GM18870 (cell line): ENCODE measurements at regions not wholly inside any gene's neighbourhood (a gene's known extent, or its start where the extent isn't known, plus 50 kb on each side); places are given as distances from the start of the nearest gene placed in this dataset.

Source experiments
- ATAC-seq: cut with Tn5 transposase; IDR thresholded peaks from one replicate; pipeline ENCODE4 v1.9.1; 2021; ENCODE audit warnings: moderate library complexity; ENCODE audit not compliant: unreplicated experiment

GRCh38 chr7:118075936-118076335 lies 108.0 kb upstream of the LSM8 start:
- ATAC-seq: no peak

DNA sequence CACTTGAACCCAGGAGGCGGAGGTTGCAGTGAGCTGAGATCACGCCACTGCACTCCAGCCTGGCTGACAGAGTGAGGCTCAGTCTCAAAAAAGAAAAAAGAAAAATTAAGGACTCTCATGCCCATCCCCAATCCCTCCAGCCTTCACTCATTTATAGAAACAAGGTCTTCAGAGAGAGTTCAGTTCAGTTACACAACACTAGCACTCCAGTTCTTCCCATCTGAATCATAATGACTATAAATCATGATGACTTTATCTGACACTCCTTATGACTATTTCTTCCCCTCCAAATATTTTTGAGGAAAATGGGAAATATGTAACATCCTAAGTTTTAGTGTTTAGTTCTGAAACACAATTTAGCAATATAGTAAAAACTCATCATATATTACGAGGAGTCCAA lies 107.4 kb upstream of the LSM8 start:
- no peak for ATAC-seq

DNA sequence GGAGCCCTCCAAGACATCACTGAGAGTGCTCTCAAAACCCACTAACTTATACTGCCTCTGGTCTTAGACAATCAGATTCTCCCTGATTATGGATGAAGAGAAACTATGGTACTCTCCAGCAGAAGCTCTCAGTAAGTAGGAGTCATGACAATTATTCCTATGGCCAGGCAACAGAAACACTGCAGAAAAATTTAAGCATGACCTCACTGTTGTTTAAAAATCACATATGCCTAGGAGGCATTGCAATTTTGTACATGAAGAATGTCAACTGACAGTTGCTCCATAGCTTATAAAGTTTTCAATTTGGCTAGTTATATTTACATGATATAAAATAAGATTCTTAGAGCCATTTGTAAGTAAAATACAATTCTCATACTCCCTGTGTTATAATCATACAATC lies 105.9 kb upstream of the LSM8 start:
- no peak for ATAC-seq

- ATAC-seq: no peak
These were observed 104.6 kb upstream of the LSM8 start for GRCh38 chr7:118079369-118079768.

DNA sequence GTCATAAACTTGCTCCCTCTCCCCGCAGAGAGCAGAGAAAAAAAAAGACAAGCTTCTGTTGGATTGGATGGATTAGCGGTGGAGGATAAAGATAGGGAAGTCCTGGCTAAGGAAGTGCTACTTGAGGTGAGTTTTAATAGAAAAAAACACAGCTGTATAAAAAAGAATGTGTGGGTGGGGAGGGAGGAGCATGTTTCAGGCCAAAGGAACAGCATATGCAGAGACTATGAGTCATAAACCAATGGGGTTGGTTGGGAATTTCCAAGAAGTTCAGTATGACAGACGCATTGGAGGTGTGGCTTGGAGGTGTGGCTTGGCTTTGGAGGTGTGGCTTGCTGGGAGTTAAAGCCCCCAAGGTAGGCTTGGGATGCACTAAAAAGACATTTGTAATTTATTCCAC lies 103.0 kb upstream of the LSM8 start:
- peak; percentile 99 for ATAC-seq

GRCh38 chr7:118082506-118082905 lies 101.5 kb upstream of the LSM8 start:
- no peak for ATAC-seq

GRCh38 chr7:118085000-118085399 lies 99.0 kb upstream of the LSM8 start:
- ATAC-seq: no peak

DNA sequence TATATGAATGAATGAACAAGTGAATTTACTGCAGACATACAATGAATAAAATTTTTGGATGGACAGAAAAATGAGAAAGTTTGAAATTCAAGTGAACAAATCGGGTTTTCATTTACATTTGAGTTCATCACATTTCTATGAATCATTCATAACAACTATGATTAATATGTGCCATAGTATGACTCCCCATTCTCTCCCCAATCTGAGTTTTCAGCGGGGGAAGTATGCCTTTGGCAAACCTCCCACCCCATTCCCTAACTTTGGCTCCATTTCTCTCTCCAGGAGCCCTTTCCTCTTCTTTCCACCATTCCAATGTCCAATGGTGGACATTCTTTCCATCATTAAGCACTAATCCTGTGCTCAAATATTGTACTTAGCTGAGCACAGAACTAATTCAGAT lies 96.8 kb upstream of the LSM8 start:
- ATAC-seq: no peak

DNA sequence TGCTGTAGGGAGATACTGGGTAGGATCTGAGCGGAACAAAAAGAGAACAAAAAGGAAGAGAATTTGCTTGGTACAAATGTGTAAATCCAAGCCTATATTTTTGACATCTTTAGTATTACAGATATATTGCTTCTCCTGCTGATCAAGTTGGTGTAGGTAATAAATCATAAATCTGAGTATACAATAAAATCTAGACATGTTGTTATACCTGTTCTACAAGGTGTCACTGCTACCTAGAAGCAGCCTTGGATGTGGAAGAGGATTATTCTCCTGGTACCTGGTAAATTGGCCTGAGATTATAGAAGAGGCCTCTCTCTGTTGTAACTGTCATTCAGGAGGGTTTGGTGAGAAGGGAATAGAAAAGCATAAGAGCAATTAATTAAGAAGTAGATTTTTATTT lies 89.9 kb upstream of the LSM8 start:
- ATAC-seq: no peak

- peak; percentile 84 for ATAC-seq
These were observed 79.0 kb upstream of the LSM8 start for GRCh38 chr7:118104812-118105441.

- ATAC-seq: no peak
These were observed 74.4 kb upstream of the LSM8 start for GRCh38 chr7:118109607-118110006.

DNA sequence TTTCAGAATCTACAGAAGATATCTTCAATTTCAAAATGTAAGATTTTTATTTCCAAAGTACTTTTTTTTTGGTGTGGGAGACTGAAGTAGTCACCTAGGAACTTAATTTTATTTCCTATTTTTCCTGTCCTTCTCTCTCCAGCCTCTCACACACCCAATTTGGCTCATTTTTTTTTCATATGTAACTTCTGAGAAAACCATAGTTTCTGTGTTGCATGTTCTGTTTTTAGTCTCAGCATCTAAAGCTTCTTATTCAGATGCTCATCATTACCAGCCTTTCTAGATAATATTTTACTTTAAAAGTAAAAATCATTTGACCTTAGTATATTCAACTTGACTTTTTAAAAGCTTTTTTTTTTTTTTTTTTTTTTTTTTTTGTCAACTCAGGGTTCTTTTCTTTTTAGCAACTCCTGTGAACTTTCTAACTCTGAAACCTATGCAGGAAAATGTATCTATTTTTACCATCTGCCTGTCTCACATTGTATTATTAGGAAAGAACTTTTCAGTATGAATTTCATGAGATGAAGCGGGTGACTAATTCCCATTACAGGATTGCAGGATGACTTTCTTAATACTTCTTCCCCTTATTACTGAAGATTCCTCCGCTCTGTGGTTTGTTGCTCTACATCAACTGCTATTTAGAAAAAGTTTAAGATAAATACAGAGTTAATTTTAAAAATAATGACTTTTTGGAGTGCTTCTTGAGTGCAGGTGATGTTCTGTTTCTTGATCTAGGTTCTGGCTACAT lies 73.6 kb upstream of the LSM8 start:
- ATAC-seq: no peak

DNA sequence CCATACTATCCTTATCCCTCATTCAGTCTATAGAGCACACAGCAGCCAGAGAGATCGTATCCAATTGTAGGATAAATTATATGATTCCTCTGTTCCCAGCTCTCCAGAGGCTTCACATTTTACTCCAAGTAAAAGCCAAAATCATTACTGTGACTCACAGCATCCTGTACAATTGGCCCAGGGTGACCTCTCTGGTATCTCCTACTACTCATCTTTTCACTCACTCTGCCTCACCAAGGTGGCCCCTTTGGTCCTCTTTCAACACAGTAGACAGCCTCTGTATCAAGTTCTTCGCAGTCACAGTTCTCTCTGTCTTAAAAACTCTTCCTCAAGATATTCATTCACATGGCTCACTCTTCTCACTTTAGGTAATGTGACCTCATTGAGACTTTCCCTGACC lies 72.6 kb upstream of the LSM8 start:
- ATAC-seq: no peak

DNA sequence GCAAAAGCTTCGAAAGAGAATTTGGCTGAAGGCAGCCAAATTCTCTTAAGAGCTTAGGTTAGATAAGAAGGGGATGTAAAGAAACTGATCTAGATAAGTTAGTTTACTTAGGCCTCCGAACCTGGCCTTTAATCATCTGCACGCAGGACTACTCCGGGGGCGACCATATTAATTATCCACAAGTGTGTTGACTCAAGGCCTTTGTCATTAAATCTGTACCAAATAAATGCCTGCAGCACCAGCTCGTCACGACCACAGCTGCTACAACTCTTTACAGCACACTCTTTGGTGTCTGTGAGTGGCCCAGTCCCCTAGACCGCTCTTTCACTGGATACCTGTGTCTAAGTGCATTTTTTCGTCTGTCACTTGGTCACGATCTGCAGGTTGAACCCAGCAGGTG lies 69.8 kb upstream of the LSM8 start:
- no peak for ATAC-seq

GRCh38 chr7:118129041-118129795 lies 54.7 kb upstream of the LSM8 start:
- ATAC-seq: no peak

GRCh38 chr7:118132764-118133163 lies 51.2 kb upstream of the LSM8 start:
- no peak for ATAC-seq
